ENCODE measurements at regions not wholly inside any gene's neighbourhood (a gene's known extent, or its start where the extent isn't known, plus 50 kb on each side); places are given as distances from the start of the nearest gene placed in this dataset.

- Mint-ChIP-seq H3K4me1 (peaks cover 8% of the 10 kb centered on the region), H3K9me3 (no peaks in the 10 kb centered on the region), H3K27me3 (ENCODE audit: low read depth) (no peaks in the 10 kb centered on the region), H3K36me3 (no peaks in the 10 kb centered on the region), H3K4me3 (no peak overlapping the region), H3K27ac (no peak overlapping the region)
- TF ChIP-seq CTCF (IDR thresholded peaks at IDR 0.05; ENCODE audit: unreplicated experiment), result no peak
- no peak for DNase-seq (ENCODE audit: low spot score in 2 of 2, unreplicated experiment in 2 of 2)
These were observed 274.5 kb upstream of the ELAC2 start for GRCh38 chr17:13292291-13292690.

GRCh38 chr17:13288248-13288647, 270.4 kb upstream of the ELAC2 start:
- no peak overlapping the region for H3K4me3 Mint-ChIP-seq
- H3K9me3 Mint-ChIP-seq, result peaks cover 2% of the 10 kb centered on the region
- DNase-seq (ENCODE audit: low spot score in 2 of 2, unreplicated experiment in 2 of 2), result no peak
- H3K36me3 Mint-ChIP-seq, result no peaks in the 10 kb centered on the region
- no peak overlapping the region for H3K27ac Mint-ChIP-seq
- TF ChIP-seq CTCF (IDR thresholded peaks at IDR 0.05; ENCODE audit: unreplicated experiment), result no peak
- H3K4me1 Mint-ChIP-seq, result no peaks in the 10 kb centered on the region
- H3K27me3 Mint-ChIP-seq (ENCODE audit: low read depth), result no peaks in the 10 kb centered on the region

- no peaks in the 10 kb centered on the region for H3K27me3 Mint-ChIP-seq (ENCODE audit: low read depth)
- H3K36me3 Mint-ChIP-seq, result no peaks in the 10 kb centered on the region
- H3K27ac Mint-ChIP-seq, result no peak overlapping the region
- H3K4me3 Mint-ChIP-seq, result no peak overlapping the region
- TF ChIP-seq CTCF (IDR thresholded peaks at IDR 0.05; ENCODE audit: unreplicated experiment), result no peak
- no peak for DNase-seq (ENCODE audit: low spot score in 2 of 2, unreplicated experiment in 2 of 2)
- no peaks in the 10 kb centered on the region for H3K4me1 Mint-ChIP-seq
- H3K9me3 Mint-ChIP-seq, result peaks cover 2% of the 10 kb centered on the region
These were observed 269.4 kb upstream of the ELAC2 start for GRCh38 chr17:13287226-13287625.

- Mint-ChIP-seq H3K4me3 (no peak overlapping the region), H3K9me3 (peaks cover 3% of the 10 kb centered on the region), H3K4me1 (peaks cover 26% of the 10 kb centered on the region), H3K27ac (no peak overlapping the region), H3K27me3 (ENCODE audit: low read depth) (no peaks in the 10 kb centered on the region), H3K36me3 (peaks cover 2% of the 10 kb centered on the region)
- no peak for DNase-seq (ENCODE audit: low spot score in 2 of 2, unreplicated experiment in 2 of 2)
- TF ChIP-seq CTCF (IDR thresholded peaks at IDR 0.05; ENCODE audit: unreplicated experiment), result no peak
These were observed 265.8 kb upstream of the ELAC2 start for GRCh38 chr17:13283606-13284005.

GRCh38 chr17:13281626-13282025, 263.8 kb upstream of the ELAC2 start:
- DNase-seq (ENCODE audit: low spot score in 2 of 2, unreplicated experiment in 2 of 2), result no peak
- peaks cover 8% of the 10 kb centered on the region for H3K9me3 Mint-ChIP-seq

More at GRCh38 chr17:13281626-13282025, 263.8 kb upstream of the ELAC2 start:
- H3K27ac Mint-ChIP-seq, result peak overlapping the region; percentile 83
- H3K36me3 Mint-ChIP-seq, result peaks cover 6% of the 10 kb centered on the region
- TF ChIP-seq CTCF (IDR thresholded peaks at IDR 0.05; ENCODE audit: unreplicated experiment), result no peak
- peaks cover 26% of the 10 kb centered on the region for H3K4me1 Mint-ChIP-seq
- no peak overlapping the region for H3K4me3 Mint-ChIP-seq
- no peaks in the 10 kb centered on the region for H3K27me3 Mint-ChIP-seq (ENCODE audit: low read depth)
